WTC11 (cell line): ENCODE measurements at regions not wholly inside any gene's neighbourhood (a gene's known extent, or its start where the extent isn't known, plus 50 kb on each side); places are given as distances from the start of the nearest gene placed in this dataset.

ENCODE experiments used
- ATAC-seq: fragments of 200-7000 bp; cut with Tn5 transposase; 2 replicates; pipeline ENCODE4 v1.10.0; 2021; ENCODE audit warnings: mild to moderate bottlenecking, moderate library complexity
- CTCF ChIA-PET: fragments of 300-600 bp; sonication (Branson Sonifier 250); formaldehyde crosslinking; loops from one replicate; lab custom pipeline; 2021; ENCODE audit warnings: antibody characterized with exemption; lab: Charles Lee
- POLR2A ChIA-PET: fragments of 350-600 bp; sonication (Branson Sonifier 250); formaldehyde crosslinking; loops from one replicate; lab custom pipeline; 2021; ENCODE audit warnings: antibody characterized with exemption; lab: Charles Lee
- DNase-seq: peaks from one replicate; pipeline ENCODE4 v3.0.0; 2021; ENCODE audit warnings: low spot score
- H3K27ac Mint-ChIP-seq: 2 replicates; pipeline ENCODE4 v1.8.0; 2021; ENCODE audit warnings: mixed read lengths
- H3K27me3 Mint-ChIP-seq: 2 replicates; pipeline ENCODE4 v1.8.0; 2021; ENCODE audit warnings: low read depth, mild to moderate bottlenecking, moderate library complexity, mixed read lengths
- H3K36me3 Mint-ChIP-seq: 2 replicates; pipeline ENCODE4 v1.8.0; 2021; ENCODE audit warnings: mixed read lengths
- H3K4me1 Mint-ChIP-seq: 2 replicates; pipeline ENCODE4 v1.8.0; 2022; ENCODE audit warnings: mixed read lengths
- H3K4me3 Mint-ChIP-seq: 2 replicates; pipeline ENCODE4 v1.8.0; 2021; ENCODE audit warnings: mild to moderate bottlenecking, moderate library complexity, mixed read lengths
- H3K9me3 Mint-ChIP-seq: 2 replicates; pipeline ENCODE4 v1.8.0; 2021; ENCODE audit warnings: mixed read lengths
- CREM ChIP-seq: sonication (generic); formaldehyde crosslinking; IDR thresholded peaks from 2 replicates; pipeline ENCODE4 v1.8.1; 2022; ENCODE audit warnings: mild to moderate bottlenecking, missing genetic modification reagents, moderate library complexity
- ELF4 ChIP-seq: sonication (generic); formaldehyde crosslinking; IDR thresholded peaks from 2 replicates; pipeline ENCODE4 v1.8.1; 2022; ENCODE audit warnings: low read depth, mild to moderate bottlenecking, moderate library complexity, missing genetic modification reagents
- GABPB1 ChIP-seq: sonication (generic); formaldehyde crosslinking; IDR thresholded peaks from 2 replicates; pipeline ENCODE4 v1.8.1; 2023; ENCODE audit warnings: mild to moderate bottlenecking, missing genetic modification reagents
- JUN ChIP-seq: sonication (generic); formaldehyde crosslinking; IDR thresholded peaks from 2 replicates; pipeline ENCODE4 v1.8.0; 2023; ENCODE audit warnings: mild to moderate bottlenecking, missing genetic modification reagents
- NFATC4 ChIP-seq: fragments of 250-450 bp; sonication (Bioruptor Pico); IDR thresholded peaks from 2 replicates; pipeline ENCODE4 v1.9.0; 2021; ENCODE audit warnings: mild to moderate bottlenecking
- PRRX2 ChIP-seq: fragments of 250-450 bp; sonication (Bioruptor Pico); IDR thresholded peaks from 2 replicates; pipeline ENCODE4 v1.8.0; 2021; ENCODE audit warnings: mild to moderate bottlenecking
- RELA ChIP-seq: sonication (generic); formaldehyde crosslinking; IDR thresholded peaks from 2 replicates; pipeline ENCODE4 v1.8.1; 2022; ENCODE audit warnings: missing genetic modification reagents, mild to moderate bottlenecking, borderline replicate concordance
- ZNF232 ChIP-seq: sonication (generic); formaldehyde crosslinking; IDR thresholded peaks from 2 replicates; pipeline ENCODE4 v1.8.0; 2022; ENCODE audit warnings: mild to moderate bottlenecking, missing genetic modification reagents
- ZNF317 ChIP-seq: sonication (generic); formaldehyde crosslinking; IDR thresholded peaks from 2 replicates; pipeline ENCODE4 v1.8.1; 2023; ENCODE audit warnings: low read depth, mild to moderate bottlenecking, moderate library complexity, missing genetic modification reagents, borderline replicate concordance
- ZNF396 ChIP-seq: fragments of 250-450 bp; sonication (Bioruptor Pico); IDR thresholded peaks from 2 replicates; pipeline ENCODE4 v1.8.0; 2021; ENCODE audit warnings: mild to moderate bottlenecking, moderate library complexity, borderline replicate concordance
- TF ChIP-seq, protein P1 (sequence below): sonication (generic); formaldehyde crosslinking; IDR thresholded peaks from 2 replicates; pipeline ENCODE4 v1.8.0; 2022; ENCODE audit warnings: mild to moderate bottlenecking, missing genetic modification reagents
- TF ChIP-seq, protein P2 (sequence below): sonication (generic); formaldehyde crosslinking; IDR thresholded peaks from 2 replicates; pipeline ENCODE4 v1.8.0; 2023; ENCODE audit warnings: mild to moderate bottlenecking, missing genetic modification reagents
- TF ChIP-seq, protein P3 (sequence below): sonication (generic); formaldehyde crosslinking; IDR thresholded peaks from 2 replicates; pipeline ENCODE4 v1.8.1; 2022; ENCODE audit warnings: missing genetic modification reagents, borderline replicate concordance
- TF ChIP-seq, protein P4 (sequence below): sonication (generic); formaldehyde crosslinking; conservative IDR thresholded peaks from 2 replicates; pipeline ENCODE4 v1.8.1; 2023; ENCODE audit warnings: mild to moderate bottlenecking, low read depth, missing genetic modification reagents, moderate library complexity
- TF ChIP-seq, protein P5 (sequence below): sonication (generic); formaldehyde crosslinking; IDR thresholded peaks from 2 replicates; pipeline ENCODE4 v1.8.0; 2022; ENCODE audit warnings: missing genetic modification reagents
- TF ChIP-seq, protein P6 (sequence below): sonication (generic); formaldehyde crosslinking; IDR thresholded peaks from 2 replicates; pipeline ENCODE4 v1.8.1; 2023; ENCODE audit warnings: mild to moderate bottlenecking, missing genetic modification reagents, moderate library complexity

DNA sequence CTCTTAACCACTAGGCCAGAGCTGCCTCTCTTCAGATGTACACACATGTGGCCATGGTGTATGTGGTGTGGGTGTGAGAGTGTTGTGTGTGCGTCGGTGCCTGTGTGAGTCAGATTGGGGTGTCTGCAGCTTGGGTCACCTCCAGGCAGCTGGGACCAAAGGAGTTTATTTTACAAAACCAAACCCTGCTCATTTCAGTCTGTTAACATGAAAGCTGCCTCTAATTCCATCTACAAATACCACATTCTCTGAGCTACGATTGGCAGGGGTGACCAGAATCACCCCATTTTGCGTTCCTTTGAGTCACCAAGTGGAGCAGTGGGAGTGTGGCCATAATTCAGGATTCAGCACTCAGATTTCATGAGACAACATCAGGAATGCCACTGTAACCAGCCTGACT, 105.3 kb downstream of the IRX5 start:
- ChIA-PET CTCF (interaction anchor here (0.8 to 5.0 kb wide), 14 partner anchors 10 to 1226 kb away, joined by 3 to 45 read pairs (median 7); no protein-coding TSS in a partner anchor), POLR2A (no interaction called here)
- Mint-ChIP-seq H3K4me3 (no peak overlapping the region), H3K27ac (no peak overlapping the region), H3K9me3 (no peaks in the 10 kb centered on the region), H3K36me3 (no peaks in the 10 kb centered on the region), H3K4me1 (no peaks in the 10 kb centered on the region), H3K27me3 (no peaks in the 10 kb centered on the region; the same call in 1 of the 2 replicates)
- DNase-seq (no peak), ATAC-seq (no peak)
- TF ChIP-seq CREM (CRISPR knock-in tag): no peak

DNA sequence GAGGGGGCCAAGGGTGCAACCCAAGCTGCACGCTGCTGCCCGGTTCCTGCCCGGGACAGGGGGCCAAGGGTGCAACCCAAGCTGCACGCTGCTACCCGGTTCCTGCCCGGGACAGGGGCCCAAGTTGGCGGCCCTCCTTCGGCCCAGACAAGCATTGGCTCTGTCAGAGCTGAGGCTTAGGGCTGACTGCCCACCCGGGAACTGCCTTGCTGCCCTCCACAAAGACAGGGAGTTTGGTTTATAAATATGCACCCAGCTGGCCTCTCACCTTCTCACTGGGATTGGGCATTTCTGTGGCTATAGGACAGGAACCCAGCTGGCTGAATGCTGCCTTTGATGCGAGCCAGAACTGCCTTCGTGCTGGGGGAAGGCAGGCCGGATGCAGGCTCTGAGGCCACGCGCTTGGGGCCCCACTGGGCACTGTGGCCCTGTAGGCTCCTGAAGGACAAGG, 105.7 kb downstream of the IRX5 start:
- ATAC-seq: no peak
- Mint-ChIP-seq H3K27me3 (no peaks in the 10 kb centered on the region; the same call in 1 of the 2 replicates), H3K4me3 (no peak overlapping the region), H3K36me3 (no peaks in the 10 kb centered on the region), H3K4me1 (no peaks in the 10 kb centered on the region), H3K27ac (no peak overlapping the region), H3K9me3 (no peaks in the 10 kb centered on the region)
- ChIA-PET CTCF (interaction anchor here (0.8 to 5.0 kb wide), 9 partner anchors 9 to 335 kb away, joined by 3 to 45 read pairs (median 11); no protein-coding TSS in a partner anchor), POLR2A (no interaction called here)
- TF ChIP-seq NFATC4 (CRISPR knock-in tag): no peak
- TF ChIP-seq, protein P1, sequence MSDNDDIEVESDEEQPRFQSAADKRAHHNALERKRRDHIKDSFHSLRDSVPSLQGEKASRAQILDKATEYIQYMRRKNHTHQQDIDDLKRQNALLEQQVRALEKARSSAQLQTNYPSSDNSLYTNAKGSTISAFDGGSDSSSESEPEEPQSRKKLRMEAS (CRISPR knock-in tag): no peak
- no peak for TF ChIP-seq RELA (CRISPR knock-in tag)
- TF ChIP-seq, protein P2, sequence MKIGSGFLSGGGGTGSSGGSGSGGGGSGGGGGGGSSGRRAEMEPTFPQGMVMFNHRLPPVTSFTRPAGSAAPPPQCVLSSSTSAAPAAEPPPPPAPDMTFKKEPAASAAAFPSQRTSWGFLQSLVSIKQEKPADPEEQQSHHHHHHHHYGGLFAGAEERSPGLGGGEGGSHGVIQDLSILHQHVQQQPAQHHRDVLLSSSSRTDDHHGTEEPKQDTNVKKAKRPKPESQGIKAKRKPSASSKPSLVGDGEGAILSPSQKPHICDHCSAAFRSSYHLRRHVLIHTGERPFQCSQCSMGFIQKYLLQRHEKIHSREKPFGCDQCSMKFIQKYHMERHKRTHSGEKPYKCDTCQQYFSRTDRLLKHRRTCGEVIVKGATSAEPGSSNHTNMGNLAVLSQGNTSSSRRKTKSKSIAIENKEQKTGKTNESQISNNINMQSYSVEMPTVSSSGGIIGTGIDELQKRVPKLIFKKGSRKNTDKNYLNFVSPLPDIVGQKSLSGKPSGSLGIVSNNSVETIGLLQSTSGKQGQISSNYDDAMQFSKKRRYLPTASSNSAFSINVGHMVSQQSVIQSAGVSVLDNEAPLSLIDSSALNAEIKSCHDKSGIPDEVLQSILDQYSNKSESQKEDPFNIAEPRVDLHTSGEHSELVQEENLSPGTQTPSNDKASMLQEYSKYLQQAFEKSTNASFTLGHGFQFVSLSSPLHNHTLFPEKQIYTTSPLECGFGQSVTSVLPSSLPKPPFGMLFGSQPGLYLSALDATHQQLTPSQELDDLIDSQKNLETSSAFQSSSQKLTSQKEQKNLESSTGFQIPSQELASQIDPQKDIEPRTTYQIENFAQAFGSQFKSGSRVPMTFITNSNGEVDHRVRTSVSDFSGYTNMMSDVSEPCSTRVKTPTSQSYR (CRISPR knock-in tag): no peak
- DNase-seq: no peak

DNA sequence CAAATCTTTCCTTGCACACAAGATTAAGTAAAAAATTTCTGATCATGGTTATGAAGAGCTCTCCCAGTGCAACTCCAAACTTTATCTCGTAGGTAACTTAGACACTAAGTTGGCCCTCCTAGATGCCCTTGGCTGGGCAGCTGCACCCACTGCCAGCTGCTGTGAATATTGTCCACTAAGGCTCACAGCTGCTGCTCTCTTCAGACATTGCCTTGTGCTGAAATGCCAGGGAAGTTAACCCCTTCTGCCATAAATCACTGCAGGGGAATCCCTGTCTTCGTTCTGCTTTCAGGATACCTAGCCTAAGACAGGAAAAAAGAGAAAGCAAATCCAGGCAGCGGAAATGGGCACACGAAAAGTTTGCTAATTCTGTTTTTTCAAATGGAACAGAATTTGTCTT, 106.4 kb downstream of the IRX5 start:
- H3K4me1 Mint-ChIP-seq: no peaks in the 10 kb centered on the region
- TF ChIP-seq PRRX2 (CRISPR knock-in tag) (no peak), ZNF396 (CRISPR knock-in tag) (no peak), JUN (no peak), GABPB1 (CRISPR knock-in tag) (no peak), ZNF317 (CRISPR knock-in tag) (no peak), ELF4 (CRISPR knock-in tag) (no peak), ZNF232 (CRISPR knock-in tag) (no peak)
- TF ChIP-seq, protein P3, sequence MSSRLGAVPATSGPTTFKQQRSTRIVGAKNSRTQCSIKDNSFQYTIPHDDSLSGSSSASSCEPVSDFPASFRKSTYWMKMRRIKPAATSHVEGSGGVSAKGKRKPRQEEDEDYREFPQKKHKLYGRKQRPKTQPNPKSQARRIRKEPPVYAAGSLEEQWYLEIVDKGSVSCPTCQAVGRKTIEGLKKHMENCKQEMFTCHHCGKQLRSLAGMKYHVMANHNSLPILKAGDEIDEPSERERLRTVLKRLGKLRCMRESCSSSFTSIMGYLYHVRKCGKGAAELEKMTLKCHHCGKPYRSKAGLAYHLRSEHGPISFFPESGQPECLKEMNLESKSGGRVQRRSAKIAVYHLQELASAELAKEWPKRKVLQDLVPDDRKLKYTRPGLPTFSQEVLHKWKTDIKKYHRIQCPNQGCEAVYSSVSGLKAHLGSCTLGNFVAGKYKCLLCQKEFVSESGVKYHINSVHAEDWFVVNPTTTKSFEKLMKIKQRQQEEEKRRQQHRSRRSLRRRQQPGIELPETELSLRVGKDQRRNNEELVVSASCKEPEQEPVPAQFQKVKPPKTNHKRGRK (CRISPR knock-in tag): no peak
- TF ChIP-seq, protein P4, sequence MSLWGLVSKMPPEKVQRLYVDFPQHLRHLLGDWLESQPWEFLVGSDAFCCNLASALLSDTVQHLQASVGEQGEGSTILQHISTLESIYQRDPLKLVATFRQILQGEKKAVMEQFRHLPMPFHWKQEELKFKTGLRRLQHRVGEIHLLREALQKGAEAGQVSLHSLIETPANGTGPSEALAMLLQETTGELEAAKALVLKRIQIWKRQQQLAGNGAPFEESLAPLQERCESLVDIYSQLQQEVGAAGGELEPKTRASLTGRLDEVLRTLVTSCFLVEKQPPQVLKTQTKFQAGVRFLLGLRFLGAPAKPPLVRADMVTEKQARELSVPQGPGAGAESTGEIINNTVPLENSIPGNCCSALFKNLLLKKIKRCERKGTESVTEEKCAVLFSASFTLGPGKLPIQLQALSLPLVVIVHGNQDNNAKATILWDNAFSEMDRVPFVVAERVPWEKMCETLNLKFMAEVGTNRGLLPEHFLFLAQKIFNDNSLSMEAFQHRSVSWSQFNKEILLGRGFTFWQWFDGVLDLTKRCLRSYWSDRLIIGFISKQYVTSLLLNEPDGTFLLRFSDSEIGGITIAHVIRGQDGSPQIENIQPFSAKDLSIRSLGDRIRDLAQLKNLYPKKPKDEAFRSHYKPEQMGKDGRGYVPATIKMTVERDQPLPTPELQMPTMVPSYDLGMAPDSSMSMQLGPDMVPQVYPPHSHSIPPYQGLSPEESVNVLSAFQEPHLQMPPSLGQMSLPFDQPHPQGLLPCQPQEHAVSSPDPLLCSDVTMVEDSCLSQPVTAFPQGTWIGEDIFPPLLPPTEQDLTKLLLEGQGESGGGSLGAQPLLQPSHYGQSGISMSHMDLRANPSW (CRISPR knock-in tag): no peak
- TF ChIP-seq, protein P5, sequence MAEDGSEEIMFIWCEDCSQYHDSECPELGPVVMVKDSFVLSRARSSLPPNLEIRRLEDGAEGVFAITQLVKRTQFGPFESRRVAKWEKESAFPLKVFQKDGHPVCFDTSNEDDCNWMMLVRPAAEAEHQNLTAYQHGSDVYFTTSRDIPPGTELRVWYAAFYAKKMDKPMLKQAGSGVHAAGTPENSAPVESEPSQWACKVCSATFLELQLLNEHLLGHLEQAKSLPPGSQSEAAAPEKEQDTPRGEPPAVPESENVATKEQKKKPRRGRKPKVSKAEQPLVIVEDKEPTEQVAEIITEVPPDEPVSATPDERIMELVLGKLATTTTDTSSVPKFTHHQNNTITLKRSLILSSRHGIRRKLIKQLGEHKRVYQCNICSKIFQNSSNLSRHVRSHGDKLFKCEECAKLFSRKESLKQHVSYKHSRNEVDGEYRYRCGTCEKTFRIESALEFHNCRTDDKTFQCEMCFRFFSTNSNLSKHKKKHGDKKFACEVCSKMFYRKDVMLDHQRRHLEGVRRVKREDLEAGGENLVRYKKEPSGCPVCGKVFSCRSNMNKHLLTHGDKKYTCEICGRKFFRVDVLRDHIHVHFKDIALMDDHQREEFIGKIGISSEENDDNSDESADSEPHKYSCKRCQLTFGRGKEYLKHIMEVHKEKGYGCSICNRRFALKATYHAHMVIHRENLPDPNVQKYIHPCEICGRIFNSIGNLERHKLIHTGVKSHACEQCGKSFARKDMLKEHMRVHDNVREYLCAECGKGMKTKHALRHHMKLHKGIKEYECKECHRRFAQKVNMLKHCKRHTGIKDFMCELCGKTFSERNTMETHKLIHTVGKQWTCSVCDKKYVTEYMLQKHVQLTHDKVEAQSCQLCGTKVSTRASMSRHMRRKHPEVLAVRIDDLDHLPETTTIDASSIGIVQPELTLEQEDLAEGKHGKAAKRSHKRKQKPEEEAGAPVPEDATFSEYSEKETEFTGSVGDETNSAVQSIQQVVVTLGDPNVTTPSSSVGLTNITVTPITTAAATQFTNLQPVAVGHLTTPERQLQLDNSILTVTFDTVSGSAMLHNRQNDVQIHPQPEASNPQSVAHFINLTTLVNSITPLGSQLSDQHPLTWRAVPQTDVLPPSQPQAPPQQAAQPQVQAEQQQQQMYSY (CRISPR knock-in tag): no peak
- TF ChIP-seq, protein P2 (CRISPR knock-in tag): no peak
- TF ChIP-seq, protein P6, sequence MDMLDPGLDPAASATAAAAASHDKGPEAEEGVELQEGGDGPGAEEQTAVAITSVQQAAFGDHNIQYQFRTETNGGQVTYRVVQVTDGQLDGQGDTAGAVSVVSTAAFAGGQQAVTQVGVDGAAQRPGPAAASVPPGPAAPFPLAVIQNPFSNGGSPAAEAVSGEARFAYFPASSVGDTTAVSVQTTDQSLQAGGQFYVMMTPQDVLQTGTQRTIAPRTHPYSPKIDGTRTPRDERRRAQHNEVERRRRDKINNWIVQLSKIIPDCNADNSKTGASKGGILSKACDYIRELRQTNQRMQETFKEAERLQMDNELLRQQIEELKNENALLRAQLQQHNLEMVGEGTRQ (CRISPR knock-in tag): no peak
- H3K36me3 Mint-ChIP-seq: no peaks in the 10 kb centered on the region
- CTCF ChIA-PET: interaction anchor here (0.8 to 3.0 kb wide), 2 partner anchors 14 to 79 kb away, joined by 3 to 19 read pairs; no protein-coding TSS in a partner anchor
- POLR2A ChIA-PET: no interaction called here
- no peaks in the 10 kb centered on the region; the same call in 1 of the 2 replicates for H3K27me3 Mint-ChIP-seq
- no peak for DNase-seq
- H3K4me3 Mint-ChIP-seq: no peak overlapping the region
- H3K9me3 Mint-ChIP-seq: no peaks in the 10 kb centered on the region
- no peak overlapping the region for H3K27ac Mint-ChIP-seq
- ATAC-seq: no peak
